ENCODE measurements at regions not wholly inside any gene's neighbourhood (a gene's known extent, or its start where the extent isn't known, plus 50 kb on each side); places are given as distances from the start of the nearest gene placed in this dataset.

- DNase-seq = no peak
Measured at GRCh38 chr1:23614032-23614660, 54.8 kb upstream of the ID3 start.

- no peak for DNase-seq
Measured at GRCh38 chr1:23613191-23614031, 54.1 kb upstream of the ID3 start.

DNA sequence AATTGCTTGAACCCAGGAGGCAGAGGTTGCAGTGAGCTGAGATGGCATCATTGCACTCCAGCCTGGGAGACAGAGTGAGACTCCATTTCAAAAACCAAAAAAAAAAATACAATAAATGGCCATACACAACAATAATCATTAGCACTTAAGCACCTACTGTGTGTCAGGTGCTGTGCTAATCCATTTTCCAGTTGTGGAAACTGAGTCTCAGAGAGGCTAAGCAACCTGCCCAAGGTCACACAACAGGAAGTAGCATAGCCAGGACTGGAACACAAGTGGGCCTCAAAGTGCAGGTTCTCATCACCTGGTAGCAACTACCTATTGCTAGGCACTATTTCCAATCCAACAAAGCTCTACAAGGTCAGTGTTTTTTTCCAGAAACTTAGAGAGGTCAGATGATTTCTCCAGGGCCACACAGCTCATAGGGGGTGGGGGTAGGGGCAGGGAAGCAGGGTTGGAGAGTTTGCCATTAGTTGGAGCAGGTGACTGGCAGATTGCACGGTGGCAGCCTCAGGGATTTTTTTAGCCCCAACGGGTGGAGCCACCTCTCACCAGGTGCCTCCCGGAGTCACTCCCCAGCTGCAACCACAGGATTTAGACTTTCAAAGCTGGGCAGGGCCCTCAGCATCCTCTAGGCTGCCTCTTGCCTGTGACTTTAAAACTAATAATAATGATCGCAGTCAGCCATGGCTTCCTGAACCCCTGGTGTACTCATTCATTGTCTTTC lies 52.5 kb upstream of the ID3 start:
- DNase-seq = no peak

- DNase-seq = no peak
Measured at GRCh38 chr1:23610677-23611076, 51.4 kb upstream of the ID3 start.

DNA sequence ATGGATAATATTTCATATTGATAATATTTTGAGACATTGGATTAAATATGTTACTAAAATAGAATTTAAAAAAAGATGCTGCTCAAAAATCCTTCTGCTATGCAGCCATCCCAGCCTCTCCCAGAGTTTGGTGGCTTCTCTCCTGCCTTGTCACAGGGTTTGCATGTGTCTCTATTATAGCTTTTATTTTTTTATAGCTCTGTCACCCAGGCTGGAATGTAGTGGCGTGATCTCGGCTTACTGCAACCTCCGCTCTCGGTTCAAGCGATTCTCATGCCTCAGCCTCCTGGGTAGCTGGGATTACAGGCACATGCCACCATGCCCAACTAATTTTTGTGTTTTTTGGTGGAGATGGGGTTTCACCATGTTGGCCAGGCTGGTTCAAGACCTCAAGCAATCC lies 50.7 kb upstream of the ID3 start:
- DNase-seq = no peak

Data from fibroblast of skin of abdomen (primary cell).